Stimulated activated CD4-positive, alpha-beta T cell treated with anti-CD3 and anti-CD28 coated beads, TNF-alpha, amount 100 ng/mL, for 48 hours (primary cell): ENCODE measurements at regions not wholly inside any gene's neighbourhood (a gene's known extent, or its start where the extent isn't known, plus 50 kb on each side); places are given as distances from the start of the nearest gene placed in this dataset.

Experiments used
- DNase-seq, 3 donors: peaks; one replicate each; pipeline ENCODE4 v3.0.0-alpha.2; 2020; ENCODE audit warnings: low read depth in 3 of 3

- DNase-seq: no peak
These were observed 177.5 kb downstream of the ANAPC1 start for GRCh38 chr2:111706481-111707001.

DNA sequence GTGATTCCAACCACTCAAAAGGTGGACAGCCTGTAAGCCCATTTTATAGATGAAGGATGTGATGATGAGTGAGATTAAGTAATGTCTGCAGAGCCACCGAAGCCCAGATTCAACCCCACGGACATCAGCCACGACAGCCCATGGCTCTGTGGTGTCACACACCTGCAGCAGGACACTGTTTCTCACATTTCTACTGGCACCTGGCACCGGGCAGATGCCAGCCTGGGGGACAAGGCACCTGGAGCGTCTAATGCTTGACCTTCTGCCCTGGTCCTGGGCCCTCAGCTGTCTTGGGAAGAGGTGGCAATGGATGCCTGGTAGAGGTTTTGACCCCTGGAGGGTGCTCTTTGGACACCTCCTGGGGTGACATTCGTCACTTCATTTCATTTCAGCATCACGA lies 176.3 kb downstream of the ANAPC1 start:
- no peak for DNase-seq

GRCh38 chr2:111708476-111709180 lies 175.4 kb downstream of the ANAPC1 start:
- no peak for DNase-seq

DNA sequence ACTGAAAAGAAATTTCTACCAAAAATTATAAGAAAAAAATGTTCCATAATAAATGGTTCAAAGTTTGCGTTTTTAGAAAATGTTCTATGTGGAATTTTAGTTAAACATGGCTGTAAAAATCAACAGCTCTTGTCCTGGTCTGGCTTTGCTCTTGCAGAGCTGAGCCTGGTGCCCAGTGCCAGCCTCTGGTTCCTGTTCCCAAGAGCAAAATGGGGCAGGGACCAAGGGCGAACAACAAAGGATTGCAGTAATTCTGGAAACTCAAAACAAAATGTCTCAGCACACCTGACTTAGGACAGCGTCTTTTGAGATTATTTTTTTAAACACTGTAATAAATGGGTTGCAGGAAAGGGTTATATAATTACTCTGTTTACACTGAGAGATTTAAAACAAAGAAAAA lies 174.7 kb downstream of the ANAPC1 start:
- DNase-seq: no peak

DNA sequence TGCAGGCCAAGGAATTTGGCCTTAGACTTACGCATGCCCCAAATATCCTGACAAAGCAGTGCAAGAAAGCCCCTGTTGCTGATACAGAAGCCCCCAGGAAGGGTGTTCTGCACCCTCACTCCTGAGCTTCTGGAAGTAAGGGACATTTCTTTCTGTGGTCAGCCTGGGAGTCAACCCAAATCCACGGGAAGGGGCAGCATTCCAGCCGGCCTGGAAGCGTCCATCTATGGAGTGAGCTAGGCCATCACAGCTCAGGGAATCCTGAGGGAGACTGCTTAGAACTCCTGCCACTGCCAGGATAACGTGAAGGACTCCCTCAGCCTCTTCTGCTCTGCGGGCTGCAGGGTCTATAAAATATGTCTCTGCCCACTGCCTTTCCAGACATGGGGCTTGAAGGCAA lies 173.9 kb downstream of the ANAPC1 start:
- no peak for DNase-seq

- no peak for DNase-seq
These were observed 173.4 kb downstream of the ANAPC1 start for GRCh38 chr2:111710613-111711012.

DNA sequence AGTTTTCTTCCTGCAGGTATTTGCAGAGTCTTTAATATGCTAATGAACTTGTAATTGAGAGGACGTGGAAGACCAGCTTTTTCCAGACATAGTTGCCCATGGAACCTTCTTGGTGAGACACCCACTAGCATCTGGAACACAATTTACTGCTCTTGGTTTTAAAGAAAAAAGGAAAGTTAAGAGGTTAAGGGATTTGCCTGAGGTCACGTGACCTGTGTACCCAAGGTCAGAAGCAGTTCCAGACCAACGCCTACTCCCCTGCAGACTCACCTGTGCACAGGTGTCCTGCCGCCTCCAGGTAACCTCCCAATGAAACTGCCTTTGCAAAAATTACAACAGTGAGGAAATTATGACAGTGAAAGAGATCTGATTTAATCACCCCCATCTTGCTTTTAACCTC lies 172.7 kb downstream of the ANAPC1 start:
- DNase-seq: no peak

DNA sequence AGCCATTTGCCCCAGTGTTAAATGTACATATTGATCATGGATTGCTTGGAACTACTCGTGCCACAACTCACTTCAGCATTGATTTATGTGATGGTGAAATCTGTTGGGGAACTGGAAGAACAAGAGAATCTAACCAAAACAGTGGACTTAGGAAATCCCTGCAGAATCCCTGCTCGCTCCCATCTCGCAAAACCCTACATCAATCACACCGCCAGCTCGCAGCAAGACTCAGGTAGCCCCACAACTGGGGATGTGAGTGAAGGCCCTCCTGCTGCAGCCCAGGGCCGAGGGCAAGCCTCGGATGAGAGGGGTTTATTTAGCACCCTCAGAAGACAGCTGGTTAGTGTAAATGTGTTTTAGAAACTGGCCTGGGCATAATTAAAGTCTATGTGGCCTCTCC lies 171.6 kb downstream of the ANAPC1 start:
- no peak for DNase-seq

DNA sequence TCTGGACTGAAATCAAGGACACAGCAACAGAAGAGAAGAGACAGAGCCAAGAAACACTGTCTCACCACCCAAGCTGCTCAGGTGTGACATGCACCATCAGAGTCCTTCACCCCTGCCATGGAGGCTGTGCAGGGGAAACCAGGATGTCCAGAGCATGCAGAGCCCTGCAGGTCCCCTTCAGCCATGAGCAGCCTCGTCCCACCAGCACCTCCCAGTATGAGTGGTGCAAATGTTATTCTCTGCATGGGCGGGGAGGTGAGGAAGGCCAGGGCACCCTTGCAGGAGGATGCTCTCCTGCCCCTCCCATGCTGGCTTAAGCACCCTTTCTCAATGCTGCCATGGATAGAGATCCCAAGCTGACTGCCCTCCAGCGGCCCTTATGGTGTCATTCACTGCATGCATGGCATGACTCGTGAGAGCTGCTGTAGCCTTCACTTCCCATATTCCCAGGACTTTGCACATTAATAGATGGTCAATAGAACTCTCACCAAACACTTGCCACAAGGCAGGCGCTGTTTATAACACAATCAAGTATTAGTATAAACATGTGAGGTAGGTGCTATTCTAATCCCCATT lies 171.0 kb downstream of the ANAPC1 start:
- no peak for DNase-seq

GRCh38 chr2:111715987-111716904 lies 167.7 kb downstream of the ANAPC1 start:
- no peak for DNase-seq

DNA sequence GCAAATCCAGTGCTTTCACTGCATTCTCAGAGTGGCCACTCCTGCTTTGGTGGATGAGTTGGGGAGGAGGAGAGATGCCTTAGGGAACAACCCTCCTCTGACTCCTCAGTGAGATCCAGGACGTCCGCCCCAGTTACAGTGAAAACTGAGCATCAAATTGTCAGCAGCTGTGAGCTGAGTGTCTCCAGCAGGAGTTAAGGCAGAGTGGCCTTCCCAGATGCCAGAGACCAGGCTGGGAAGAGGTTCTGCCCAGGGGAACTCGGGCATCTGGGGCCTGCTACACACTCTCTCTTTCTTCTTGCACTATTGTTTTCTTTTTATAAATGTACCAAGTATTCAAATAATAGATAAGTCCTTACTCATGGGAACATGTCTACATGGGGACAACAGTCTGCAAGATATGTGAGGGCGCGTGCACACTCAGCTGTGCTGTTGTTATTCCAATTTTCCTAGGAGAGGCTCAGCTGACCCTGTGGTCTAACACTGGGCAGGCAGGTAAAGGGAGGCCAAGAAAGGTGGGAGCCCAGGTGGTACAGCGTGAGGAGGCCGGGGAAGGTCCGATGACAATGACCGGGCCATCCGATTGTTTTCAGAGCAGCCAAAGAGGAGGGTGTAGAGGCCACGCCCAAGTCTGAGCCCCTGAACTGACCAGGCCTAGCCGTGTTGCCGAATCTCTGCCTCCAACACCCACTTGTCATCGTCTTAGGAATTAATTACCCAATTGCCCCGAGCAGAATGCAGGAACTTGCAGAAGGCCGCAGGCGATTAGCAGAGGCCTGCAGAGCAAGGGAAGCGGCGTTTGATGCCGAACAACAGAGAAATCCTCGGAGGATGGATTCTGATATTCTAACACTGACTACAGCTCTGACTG lies 166.9 kb downstream of the ANAPC1 start:
- no peak for DNase-seq
